ENCODE measurements at regions not wholly inside any gene's neighbourhood (a gene's known extent, or its start where the extent isn't known, plus 50 kb on each side); places are given as distances from the start of the nearest gene placed in this dataset.

- no peak for DNase-seq (ENCODE audit: low spot score)
Measured at GRCh38 chr1:199335496-199335895, 692.0 kb upstream of the NR5A2 start.

DNA sequence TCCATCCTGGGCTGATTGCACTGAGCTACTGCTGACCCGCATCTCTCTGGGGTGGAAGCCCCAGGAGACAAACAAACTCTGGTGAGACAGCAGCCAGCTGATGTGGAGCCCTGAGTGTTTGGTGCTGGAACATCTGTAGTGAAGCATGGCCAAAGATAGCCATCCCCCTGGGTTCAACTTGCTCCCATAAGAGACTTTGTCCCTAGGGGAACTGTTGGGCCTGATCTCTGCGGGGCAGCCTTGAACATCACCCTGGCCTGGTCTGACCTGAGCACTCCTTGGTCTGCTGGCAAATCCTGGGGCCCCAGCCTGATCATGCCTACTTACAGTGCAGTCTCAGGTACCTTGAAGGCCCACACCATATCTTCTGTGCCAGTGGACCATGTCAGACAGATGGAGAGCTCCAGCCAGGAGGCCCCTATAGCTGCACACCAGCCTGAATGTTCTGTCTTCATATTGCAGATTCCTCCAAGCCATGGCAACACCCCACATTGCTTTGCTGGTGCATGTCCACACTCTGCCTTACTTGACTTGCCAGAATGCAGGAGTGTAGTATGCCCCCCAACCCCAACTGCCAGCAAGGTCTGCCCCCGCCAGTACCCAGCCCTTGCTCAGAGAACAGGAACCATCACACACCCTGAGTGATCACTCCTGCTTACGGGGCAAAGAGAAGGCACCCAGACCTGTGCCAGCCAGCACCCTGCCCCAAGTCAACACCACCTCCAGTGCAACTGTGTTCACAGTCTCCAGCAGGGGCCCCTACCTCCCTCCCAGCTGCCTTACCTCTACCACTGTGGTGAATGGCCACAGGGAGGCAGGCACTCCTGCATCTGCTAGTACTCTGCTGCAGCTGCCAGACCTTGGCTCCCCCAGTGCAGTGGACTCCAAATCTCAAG, 690.5 kb upstream of the NR5A2 start:
- DNase-seq (ENCODE audit: low spot score): no peak

- no peak for DNase-seq (ENCODE audit: low spot score)
Measured at GRCh38 chr1:199338760-199339159, 688.8 kb upstream of the NR5A2 start.

DNA sequence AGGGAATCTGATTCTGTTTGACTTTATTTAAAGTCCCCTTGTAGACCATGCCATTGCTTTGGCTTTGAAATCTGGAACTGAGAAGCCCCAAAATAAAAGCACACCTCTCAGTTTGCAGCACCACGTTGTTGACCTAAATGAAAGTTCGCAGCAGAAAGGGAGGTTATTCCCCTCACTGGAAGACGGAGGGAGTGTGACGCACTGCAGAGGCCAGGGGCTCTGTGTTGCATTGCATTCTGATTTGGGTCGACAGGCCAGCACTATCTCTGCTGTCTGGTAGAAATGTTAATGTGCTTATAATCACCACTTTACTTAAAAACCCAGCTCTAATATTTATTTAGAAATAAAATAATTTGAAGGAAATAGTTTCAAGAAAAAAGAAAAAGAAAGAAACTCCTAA, 675.2 kb upstream of the NR5A2 start:
- DNase-seq (ENCODE audit: low spot score): no peak

- no peak for DNase-seq (ENCODE audit: low spot score)
Measured at GRCh38 chr1:199353906-199354305, 673.6 kb upstream of the NR5A2 start.

- DNase-seq (ENCODE audit: low spot score): no peak
Measured at GRCh38 chr1:199356561-199356960, 670.9 kb upstream of the NR5A2 start.

GRCh38 chr1:199357599-199357998, 669.9 kb upstream of the NR5A2 start:
- DNase-seq (ENCODE audit: low spot score): no peak

DNA sequence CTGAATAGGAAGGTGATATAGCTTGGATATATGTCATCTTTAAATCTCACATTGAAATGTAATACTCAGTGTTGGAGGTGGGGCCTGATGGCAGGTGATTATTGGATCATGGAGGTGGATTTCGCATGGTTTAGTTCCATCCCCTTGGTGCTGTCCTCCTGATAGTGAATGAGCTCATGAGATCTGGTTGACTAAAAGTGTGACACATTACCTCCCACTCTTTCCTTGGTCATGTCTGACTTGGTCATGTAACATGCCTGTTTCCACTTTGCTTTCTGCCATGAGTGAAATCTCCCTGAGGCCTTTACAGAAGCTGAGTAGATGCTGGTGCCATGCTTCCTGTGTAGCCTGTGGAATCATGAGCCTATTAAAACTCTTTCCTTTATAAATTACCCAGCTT, 664.5 kb upstream of the NR5A2 start:
- DNase-seq (ENCODE audit: low spot score): no peak

DNA sequence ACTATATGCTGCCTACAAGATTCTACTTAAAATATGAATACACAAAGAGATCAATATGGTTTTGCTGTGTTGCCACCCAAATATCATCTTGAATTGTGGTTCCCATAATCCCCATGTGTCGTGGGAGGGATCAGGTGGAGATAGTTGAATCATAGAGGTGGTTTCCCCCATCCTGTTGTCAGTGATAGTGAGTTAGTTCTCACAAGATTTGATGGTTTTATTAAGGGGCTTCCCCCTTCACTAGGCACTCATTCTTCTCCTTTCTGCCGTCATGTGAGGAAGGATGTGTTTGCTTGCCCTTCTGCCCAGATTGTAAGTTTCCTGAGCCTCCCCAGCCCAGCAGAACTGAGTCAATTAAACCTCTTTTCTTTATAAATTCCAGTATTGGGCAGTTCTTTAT, 654.4 kb upstream of the NR5A2 start:
- no peak for DNase-seq (ENCODE audit: low spot score)

DNA sequence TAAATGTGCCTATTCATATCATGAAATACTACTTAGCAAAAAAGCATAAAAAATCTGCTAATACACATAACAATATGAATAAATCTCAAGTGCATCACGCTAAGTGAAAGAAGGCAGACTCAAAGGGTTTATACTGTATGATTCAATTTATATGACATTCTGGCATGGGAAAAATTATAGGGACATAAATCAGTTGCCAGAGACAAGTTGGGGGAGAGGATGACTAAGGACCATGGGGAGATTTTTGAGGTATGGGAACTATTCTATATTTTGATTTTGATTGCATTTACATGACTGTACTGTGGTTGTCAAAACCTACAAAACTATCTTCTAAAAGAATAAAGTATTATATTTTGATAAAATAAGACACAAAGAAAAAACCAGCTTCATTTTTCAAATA, 650.3 kb upstream of the NR5A2 start:
- DNase-seq (ENCODE audit: low spot score): no peak

DNA sequence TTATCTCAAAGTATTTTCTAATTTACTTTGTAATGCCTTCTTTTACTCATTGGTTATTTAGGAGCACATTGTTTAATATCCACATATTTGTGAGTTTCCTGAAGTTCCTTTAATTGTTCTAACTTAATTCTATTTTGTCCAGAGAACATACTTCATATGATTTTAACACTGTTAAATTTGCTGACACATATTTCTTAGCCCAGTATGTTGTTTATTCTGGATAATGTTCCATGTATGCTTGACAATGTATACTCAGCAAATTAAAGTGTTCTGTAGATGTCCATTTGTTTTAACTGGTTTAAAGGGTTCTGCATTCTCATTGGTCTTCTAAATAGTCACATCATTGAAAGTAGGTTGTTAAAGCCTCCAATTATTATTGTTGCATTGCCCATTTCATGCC, 643.7 kb upstream of the NR5A2 start:
- DNase-seq (ENCODE audit: low spot score): no peak

GRCh38 chr1:199394856-199395255, 632.7 kb upstream of the NR5A2 start:
- no peak for DNase-seq (ENCODE audit: low spot score)

DNA sequence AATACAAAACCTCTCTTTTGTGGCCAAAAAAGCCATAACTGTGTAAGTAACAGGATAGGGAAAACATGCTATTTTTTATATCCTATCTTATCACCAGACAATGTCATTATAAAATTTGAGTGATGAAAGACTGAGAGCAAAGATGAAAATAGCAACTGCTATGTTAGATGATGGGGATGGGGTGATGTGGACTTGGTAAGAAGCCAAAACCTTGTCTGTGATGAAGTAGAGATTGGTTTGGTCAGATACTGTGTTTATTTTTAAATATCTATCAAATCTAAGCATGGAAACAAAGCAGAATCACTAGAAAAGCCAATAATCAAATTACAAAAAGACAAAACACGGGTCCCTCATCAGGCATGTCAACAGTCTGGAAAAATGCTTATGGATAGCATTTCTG, 631.1 kb upstream of the NR5A2 start:
- DNase-seq (ENCODE audit: low spot score): no peak

- no peak for DNase-seq (ENCODE audit: low spot score)
Measured at GRCh38 chr1:199399996-199400724, 627.4 kb upstream of the NR5A2 start.

DNA sequence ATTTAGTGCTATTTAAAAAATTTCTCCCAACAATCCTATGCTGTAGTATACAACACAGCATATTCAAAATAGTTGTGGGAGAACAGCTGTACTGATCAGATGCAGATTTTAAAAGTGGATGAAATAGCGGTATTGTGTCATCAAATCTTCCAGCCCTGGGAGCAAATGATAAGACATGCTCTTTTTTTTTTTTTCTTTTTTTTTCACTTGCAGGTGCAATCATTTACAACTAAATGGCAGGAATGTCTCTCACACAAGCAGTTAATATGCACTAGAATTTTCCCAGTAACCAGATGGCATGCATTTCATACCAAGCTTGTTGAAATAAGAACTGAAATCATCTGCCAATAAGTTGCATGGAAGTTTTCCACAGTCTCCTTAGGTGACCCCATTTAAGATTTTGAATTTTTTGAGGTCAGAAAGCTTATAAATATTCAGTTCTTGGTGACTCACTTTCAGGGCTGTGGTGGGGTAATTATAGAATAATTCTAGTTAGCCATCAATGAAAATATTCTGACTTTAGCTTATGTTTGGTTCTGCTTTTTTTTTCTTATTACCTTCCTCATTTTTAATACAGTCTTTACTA, 623.9 kb upstream of the NR5A2 start:
- DNase-seq (ENCODE audit: low spot score): no peak

DNA sequence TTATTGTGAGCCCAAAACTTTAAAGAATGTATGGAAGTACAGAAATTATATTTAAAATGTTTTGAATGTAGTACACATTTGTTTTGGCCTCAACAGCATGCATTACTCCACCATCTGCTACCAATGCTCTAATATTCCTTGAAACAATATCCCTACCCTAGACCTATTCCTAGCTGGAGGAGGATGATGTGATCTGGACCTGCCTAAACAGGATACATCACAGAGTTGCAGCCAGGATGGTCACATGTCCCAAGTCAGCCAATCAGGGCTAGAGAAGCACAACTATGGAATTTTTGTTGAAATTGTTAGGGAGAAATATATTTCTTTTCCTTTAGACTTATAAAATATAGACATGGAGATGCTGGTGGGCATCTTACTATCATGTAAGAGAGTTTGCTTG, 623.3 kb upstream of the NR5A2 start:
- DNase-seq (ENCODE audit: low spot score): no peak

- no peak for DNase-seq (ENCODE audit: low spot score)
Measured at GRCh38 chr1:199404976-199405375, 622.5 kb upstream of the NR5A2 start.

DNA sequence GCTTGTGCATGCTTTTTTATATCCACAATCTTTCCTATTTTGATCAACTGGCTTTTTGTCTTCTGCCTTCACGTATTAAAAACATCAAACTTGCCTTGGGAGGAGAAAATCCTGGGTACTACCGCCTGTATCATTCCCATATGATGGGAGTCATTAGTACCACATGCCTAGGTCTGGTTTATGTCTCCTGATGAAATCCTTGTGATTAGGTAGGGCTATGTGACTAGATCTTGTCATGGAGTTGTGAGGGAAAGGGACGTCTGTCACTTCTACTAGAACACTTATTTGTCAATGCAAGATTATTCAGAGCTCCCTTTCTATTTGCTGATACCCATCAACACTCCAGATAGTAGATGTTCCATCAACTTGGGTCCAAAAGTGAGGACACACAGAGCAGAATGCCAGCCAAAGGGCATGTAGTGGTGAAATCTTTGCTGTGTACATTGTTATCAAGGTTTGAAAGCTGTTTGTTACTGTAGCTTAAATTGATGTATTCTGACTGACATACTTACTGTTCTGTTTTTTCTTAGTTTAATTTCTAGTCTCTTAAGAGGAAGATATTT, 621.8 kb upstream of the NR5A2 start:
- no peak for DNase-seq (ENCODE audit: low spot score)

DNA sequence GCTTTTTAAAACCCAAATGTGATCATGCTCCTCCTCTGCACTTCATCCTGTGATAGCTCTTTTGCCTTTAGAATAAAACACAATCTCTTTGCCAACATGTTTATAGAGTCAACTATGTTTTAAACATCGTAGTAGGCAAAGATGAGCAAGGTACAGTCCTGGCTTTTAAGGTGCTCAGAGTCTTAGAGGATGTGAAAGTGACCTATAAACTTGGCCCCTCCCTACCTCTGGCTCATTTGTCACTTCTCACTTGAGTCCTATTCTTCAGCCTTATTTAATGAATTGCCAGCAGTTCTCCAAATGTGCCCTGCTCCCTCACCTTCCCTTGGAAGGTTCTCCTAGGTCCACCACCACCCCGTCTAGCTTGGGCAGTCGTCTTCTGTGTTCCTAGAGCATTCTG, 617.0 kb upstream of the NR5A2 start:
- no peak for DNase-seq (ENCODE audit: low spot score)

DNA sequence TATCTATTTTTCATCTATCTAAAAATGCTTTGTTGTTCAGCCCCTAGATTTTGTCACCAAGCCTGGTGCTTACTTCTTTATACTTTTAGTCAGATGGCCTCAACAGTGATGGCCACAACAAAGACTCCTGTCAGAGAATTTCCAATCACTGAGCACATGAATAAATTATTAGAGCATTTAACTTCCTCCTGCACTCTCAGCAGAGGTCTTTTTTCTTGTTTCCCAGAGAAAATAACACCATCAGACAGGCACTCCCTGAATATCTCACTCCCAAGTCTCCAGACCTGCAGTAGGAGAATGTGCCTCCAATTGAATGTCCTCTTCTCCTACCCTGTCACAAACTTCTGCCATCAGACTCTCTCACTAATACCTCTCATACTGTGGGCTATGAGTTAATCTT, 616.0 kb upstream of the NR5A2 start:
- DNase-seq (ENCODE audit: low spot score): no peak

- peak; percentile 7 for DNase-seq (ENCODE audit: low spot score)
Measured at GRCh38 chr1:199422206-199422605, 605.3 kb upstream of the NR5A2 start.

GRCh38 chr1:199447906-199448305, 579.6 kb upstream of the NR5A2 start:
- DNase-seq (ENCODE audit: low spot score): no peak

DNA sequence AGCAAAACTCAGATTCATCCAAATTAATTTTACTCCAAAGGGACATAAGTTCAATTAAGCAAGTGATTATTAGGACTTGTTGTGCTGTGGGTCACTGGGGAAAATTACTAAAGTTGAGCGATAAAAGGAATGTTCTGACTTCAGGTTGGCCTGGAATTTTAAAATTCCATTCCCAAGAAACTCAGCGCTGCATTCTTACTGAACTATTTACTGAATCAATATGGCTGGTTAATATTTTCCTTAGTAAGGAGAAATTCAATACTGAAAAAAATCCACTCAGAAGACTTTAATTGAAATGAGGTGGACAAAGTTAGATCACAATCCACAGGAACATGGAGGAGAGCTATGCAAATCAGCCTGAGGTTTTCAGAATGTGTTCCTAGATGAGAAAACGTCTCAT, 578.9 kb upstream of the NR5A2 start:
- DNase-seq (ENCODE audit: low spot score): no peak

All from HuH-7 (cell line).